ENCODE measurements at regions not wholly inside any gene's neighbourhood (a gene's known extent, or its start where the extent isn't known, plus 50 kb on each side); places are given as distances from the start of the nearest gene placed in this dataset.
"Not testable (repeated sequence)": the region's sequence is repeated elsewhere in the genome, so short reads cannot be mapped to it uniquely, and the experiment has no call there.

DNA sequence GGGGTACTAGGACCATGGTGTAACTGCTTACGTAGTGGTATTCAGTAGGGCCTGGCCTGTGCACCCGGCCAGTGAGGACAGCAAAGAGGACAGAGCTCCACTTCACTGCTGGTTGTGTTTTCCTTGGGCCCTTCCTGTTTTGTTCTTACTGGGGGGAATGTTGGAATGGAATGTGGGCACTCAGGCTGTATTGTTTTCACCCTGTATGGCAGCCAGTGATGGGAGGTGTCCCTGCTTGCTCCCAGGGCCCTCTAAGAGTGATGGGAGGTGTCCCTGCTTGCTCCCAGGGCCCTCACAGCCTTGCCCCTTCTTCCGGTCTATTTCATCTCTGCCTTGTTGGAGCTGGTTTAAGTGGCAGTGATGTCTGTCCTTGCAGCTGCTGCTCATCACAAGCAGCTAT is 158.0 kb downstream of the ATP6V0E2 start:
- not testable (repeated sequence) for DNase-seq (ENCODE audit: low read depth); H3K4me3 ChIP-seq (ENCODE audit: low read length)

GRCh38 chr7:150033711-150034110 is 159.9 kb downstream of the ATP6V0E2 start:
- H3K4me3 ChIP-seq (ENCODE audit: low read length); DNase-seq (ENCODE audit: low read depth): not testable (repeated sequence)

DNA sequence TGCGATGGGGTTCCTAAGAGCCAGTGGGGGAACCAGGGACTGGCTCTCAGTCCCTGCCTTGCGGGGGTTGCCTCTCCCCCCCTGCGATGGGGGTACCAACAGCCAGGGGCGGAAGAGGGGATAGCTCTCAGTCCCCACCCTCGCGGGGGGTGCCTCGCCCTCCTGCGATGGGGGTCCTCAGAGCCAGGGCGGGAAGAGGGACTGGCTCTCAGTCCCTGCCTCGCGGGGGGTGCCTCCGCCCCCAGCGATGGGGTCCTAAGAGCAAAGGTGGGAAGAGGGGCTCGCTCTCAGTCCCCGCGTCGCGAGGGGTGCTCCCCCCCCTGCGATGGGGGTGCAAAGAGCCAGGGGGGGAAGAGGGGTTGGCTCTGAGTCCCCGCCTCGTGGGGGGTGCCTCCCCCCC is 162.0 kb downstream of the ATP6V0E2 start:
- DNase-seq (ENCODE audit: low read depth); H3K4me3 ChIP-seq (ENCODE audit: low read length): not testable (repeated sequence)

GRCh38 chr7:150039061-150039460 is 165.3 kb downstream of the ATP6V0E2 start:
- H3K4me3 ChIP-seq (ENCODE audit: low read length); DNase-seq (ENCODE audit: low read depth): not testable (repeated sequence)

GRCh38 chr7:150042281-150042680 is 168.5 kb downstream of the ATP6V0E2 start:
- not testable (repeated sequence) for H3K4me3 ChIP-seq (ENCODE audit: low read length); DNase-seq (ENCODE audit: low read depth)

DNA sequence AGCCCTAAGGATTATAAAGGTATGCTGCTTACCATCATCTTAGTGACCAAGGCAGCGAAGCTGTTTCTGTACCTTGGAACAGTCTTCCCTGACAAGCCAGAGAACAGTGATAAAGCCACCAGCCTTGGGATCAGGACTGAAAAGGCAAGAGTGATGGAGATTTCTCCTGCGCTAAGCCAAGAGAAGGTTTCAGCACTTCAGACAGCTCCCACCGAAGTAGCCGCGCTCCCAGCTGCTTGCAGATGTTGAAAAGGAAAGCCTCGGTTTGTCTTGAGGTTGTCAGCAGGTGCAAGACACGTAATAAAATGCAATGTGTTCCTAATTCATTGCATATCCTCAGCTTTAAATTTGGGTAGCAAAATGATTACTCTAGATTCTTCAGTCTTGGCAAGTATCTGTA is 171.0 kb downstream of the ATP6V0E2 start:
- DNase-seq (ENCODE audit: low read depth); H3K4me3 ChIP-seq (ENCODE audit: low read length): not testable (repeated sequence)

DNA sequence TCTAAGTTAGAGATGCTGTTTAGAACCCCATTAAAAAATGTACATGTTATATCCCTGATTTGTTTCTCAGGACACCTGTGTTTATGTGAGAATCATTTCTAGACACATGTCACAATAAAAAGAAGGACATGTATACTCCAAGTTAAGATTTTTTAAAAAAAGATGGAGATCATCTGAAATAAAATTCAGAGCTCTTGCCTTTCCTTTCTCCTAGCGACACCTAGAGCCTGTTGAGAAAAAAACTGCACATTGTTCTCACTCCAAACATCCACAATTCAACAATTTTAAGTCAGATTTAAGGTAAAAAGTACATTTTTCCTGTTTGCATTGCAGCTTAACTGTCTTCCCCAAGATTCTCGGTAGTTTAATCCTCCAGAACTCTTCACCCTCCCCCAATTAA is 171.8 kb downstream of the ATP6V0E2 start:
- H3K4me3 ChIP-seq (ENCODE audit: low read length); DNase-seq (ENCODE audit: low read depth): not testable (repeated sequence)
- TF ChIP-seq, protein P1, sequence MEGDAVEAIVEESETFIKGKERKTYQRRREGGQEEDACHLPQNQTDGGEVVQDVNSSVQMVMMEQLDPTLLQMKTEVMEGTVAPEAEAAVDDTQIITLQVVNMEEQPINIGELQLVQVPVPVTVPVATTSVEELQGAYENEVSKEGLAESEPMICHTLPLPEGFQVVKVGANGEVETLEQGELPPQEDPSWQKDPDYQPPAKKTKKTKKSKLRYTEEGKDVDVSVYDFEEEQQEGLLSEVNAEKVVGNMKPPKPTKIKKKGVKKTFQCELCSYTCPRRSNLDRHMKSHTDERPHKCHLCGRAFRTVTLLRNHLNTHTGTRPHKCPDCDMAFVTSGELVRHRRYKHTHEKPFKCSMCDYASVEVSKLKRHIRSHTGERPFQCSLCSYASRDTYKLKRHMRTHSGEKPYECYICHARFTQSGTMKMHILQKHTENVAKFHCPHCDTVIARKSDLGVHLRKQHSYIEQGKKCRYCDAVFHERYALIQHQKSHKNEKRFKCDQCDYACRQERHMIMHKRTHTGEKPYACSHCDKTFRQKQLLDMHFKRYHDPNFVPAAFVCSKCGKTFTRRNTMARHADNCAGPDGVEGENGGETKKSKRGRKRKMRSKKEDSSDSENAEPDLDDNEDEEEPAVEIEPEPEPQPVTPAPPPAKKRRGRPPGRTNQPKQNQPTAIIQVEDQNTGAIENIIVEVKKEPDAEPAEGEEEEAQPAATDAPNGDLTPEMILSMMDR (conservative IDR thresholded peaks at IDR 0.05; ENCODE audit: low read depth, low read length), result peak; percentile 14

DNA sequence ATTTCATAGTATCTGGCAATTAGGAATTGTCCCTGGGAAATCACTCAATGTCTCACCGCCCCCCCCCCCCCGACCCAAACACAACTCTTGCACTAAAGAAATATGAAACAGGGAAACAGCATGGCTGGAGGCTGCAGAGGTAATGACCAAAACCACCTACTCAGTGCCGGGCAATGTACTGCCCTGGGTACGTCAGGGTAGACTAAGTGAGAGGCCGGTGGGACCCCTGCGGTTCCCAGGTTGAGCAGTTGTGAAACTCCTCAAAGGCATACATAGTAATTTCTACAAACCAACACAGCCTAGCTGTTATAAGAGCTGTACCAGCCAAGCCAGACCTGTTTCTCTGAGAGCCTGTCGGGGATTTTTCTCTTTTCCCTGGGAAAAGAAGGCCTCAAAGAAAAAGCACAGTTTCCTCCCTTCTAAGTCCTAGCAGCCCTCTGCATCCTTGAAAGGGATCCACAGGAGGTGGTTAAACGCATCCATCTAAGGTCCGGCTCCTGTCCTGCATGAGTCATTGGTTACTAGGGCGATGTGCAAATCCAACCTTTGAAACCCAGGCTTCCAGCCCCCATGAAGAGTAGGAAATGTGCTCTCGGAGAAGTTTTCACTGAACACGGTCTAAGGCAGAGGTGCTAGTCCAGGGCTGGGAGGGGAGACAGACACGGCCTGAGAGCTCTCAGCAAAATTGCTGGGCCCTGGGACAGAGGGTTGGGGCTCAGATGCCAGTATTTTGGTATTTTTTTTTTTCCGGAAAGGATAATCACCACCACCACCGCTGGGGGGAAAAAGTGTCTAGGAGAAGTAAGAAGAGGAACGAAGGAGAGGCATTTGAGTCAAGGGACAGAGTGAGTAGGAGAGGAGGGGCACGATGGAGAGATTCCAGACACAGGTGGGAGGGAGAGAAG is 172.8 kb downstream of the ATP6V0E2 start:
- DNase-seq (ENCODE audit: low read depth); H3K4me3 ChIP-seq (ENCODE audit: low read length): not testable (repeated sequence)

DNA sequence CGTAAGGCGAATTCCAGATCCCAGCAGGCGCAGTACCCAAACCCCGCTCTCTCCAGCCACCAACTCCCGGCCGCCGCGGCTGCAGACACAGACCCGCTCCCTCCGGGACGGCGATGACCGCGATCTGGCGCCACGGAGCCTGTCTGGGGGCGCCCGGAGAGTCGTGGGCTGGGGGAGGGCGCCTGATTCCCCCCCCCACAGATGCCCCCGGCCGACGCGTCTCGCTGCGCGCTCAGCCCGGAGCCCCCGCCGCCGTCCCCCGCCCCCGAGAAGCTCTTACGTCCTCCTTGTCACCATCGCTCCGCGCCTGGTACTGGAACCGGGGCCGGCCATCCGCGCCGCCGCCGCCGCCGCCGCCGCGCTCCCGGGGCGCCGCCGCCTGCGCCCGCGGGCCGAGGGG is 173.6 kb downstream of the ATP6V0E2 start:
- H3K4me3 ChIP-seq (ENCODE audit: low read length), result peak overlapping the region; percentile 21
- not testable (repeated sequence) for DNase-seq (ENCODE audit: low read depth)

DNA sequence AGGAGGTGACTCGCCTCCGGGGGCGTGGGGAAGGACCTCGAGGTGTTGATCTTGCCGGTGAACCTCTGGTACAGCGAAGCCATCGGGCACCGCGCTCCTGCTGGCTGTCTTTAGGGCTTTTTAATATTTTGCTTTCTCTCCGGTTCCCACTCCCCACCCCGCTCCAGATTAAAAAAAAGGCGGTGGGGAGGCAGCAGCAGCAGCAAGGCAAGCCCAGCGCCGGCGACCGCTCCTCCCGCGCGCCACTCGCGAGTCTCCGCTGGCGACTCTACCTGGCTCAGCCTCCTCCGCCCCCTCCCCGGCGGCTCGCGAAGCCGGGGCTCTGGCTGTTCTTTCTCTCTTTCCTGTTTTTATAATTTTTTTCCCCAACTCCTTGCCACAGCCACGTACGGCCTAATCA is 174.0 kb downstream of the ATP6V0E2 start:
- peak overlapping the region; percentile 34 for H3K4me3 ChIP-seq (ENCODE audit: low read length)
- not testable (repeated sequence) for DNase-seq (ENCODE audit: low read depth)

- H3K4me3 ChIP-seq (ENCODE audit: low read length), result peak overlapping the region; percentile 32
- not testable (repeated sequence) for DNase-seq (ENCODE audit: low read depth)
These were observed 174.7 kb downstream of the ATP6V0E2 start for GRCh38 chr7:150048244-150049011.

GRCh38 chr7:150049012-150049655 is 175.4 kb downstream of the ATP6V0E2 start:
- peak overlapping the region; percentile 33 for H3K4me3 ChIP-seq (ENCODE audit: low read length)
- not testable (repeated sequence) for DNase-seq (ENCODE audit: low read depth)
- TF ChIP-seq, protein P1 (conservative IDR thresholded peaks at IDR 0.05; ENCODE audit: low read depth, low read length), result peak; percentile 12

DNA sequence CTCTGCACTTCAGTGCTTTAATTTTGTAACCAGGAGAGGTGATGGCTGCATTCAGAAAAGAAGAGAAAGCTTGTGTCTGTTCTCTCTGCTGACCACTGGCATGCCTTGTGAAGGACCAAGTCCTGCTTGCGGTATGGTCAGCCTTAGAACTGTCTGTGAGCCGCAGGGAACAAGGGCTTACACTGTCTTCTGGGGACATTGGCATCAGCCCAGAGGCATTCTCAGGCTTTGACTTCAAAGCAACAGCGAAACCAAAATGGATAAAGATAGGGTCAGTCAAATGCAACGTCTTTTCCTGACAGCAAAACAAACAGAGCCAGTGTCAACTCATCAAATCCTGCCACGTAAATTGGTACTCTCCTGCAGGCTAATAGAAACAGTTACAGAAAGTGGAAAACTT is 179.6 kb downstream of the ATP6V0E2 start:
- H3K4me3 ChIP-seq (ENCODE audit: low read length), result not testable (repeated sequence)

GRCh38 chr7:150054242-150054641 is 180.5 kb downstream of the ATP6V0E2 start:
- DNase-seq (ENCODE audit: low read depth); H3K4me3 ChIP-seq (ENCODE audit: low read length): not testable (repeated sequence)

More for the DNA sequence above, 179.6 kb downstream of the ATP6V0E2 start:
- not testable (repeated sequence) for DNase-seq (ENCODE audit: low read depth)
